ENCODE measurements at regions not wholly inside any gene's neighbourhood (a gene's known extent, or its start where the extent isn't known, plus 50 kb on each side); places are given as distances from the start of the nearest gene placed in this dataset.
"Not testable (repeated sequence)": the region's sequence is repeated elsewhere in the genome, so short reads cannot be mapped to it uniquely, and the experiment has no call there.

DNA sequence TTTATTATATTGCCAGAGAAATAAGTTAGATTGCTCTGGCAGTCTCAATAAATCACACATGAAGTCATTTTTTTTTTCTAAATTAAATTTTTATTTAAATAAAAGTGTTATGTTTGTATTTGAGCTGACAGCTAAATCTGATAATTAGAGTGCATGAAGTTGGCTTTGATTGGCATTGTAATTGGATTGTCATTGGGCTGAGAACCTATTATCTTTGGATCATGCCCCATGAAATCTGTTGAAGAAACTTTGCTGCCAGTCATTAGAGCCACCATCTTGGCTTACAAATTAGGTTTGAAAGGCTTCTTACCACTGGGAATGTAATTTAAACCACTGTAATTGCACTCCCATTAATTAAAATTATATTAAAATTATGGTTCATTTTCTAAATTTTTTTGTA is 507.9 kb upstream of the FANCL start:
- no peak overlapping the region for H3K4me3 Mint-ChIP-seq (ENCODE audit: low read depth, unreplicated experiment)

DNA sequence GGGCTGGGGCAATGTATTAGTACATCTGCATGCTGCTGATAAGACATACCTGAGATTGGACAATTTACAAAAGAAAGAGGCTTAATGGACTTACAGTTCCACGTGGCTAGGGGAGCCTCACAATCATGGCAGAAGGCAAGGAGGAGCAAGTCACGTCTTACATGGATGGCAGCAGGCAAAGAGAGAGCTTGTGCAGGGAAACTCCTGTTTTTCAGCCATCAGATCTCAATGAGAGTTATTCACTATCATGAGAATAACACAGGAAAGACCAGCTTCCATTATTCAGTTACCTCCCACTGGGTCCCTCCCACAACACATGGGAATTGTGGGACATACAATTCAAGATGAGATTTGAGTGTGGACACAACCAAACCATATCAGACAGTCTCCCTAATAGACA is 504.2 kb upstream of the FANCL start:
- H3K27ac Mint-ChIP-seq (ENCODE audit: unreplicated experiment); H3K36me3 Mint-ChIP-seq (ENCODE audit: insufficient read depth, unreplicated experiment); intact Hi-C loops (cut with micrococcal nuclease; ENCODE audit: unreplicated experiment); DNase-seq; H3K4me3 Mint-ChIP-seq (ENCODE audit: low read depth, unreplicated experiment); H3K9me3 Mint-ChIP-seq (ENCODE audit: low read depth, unreplicated experiment); H3K4me1 Mint-ChIP-seq (ENCODE audit: low read depth, unreplicated experiment); H3K27me3 Mint-ChIP-seq (ENCODE audit: unreplicated experiment); BruUV-seq (replicated peaks); CTCF ChIA-PET: not testable (repeated sequence)

More for the DNA sequence above, 507.9 kb upstream of the FANCL start:
- no peak for TF ChIP-seq CTCF (IDR thresholded peaks at IDR 0.05; ENCODE audit: unreplicated experiment)
- Mint-ChIP-seq H3K27ac (ENCODE audit: unreplicated experiment) (no peak overlapping the region), H3K36me3 (ENCODE audit: insufficient read depth, unreplicated experiment) (no peaks in the 10 kb centered on the region), H3K4me1 (ENCODE audit: low read depth, unreplicated experiment) (peaks cover 7% of the 10 kb centered on the region), H3K9me3 (ENCODE audit: low read depth, unreplicated experiment) (peaks cover 13% of the 10 kb centered on the region), H3K27me3 (ENCODE audit: unreplicated experiment) (no peaks in the 10 kb centered on the region)
- CTCF ChIA-PET, result no interaction called here
- no peak for DNase-seq
- intact Hi-C loops (cut with micrococcal nuclease; ENCODE audit: unreplicated experiment), result no loop called here
- BruUV-seq (replicated peaks), result no TSS peak

- CTCF ChIA-PET, result no interaction called here
- no peak for DNase-seq
- Mint-ChIP-seq H3K36me3 (ENCODE audit: insufficient read depth, unreplicated experiment) (no peaks in the 10 kb centered on the region), H3K9me3 (ENCODE audit: low read depth, unreplicated experiment) (peaks cover 5% of the 10 kb centered on the region), H3K27ac (ENCODE audit: unreplicated experiment) (no peak overlapping the region), H3K27me3 (ENCODE audit: unreplicated experiment) (no peaks in the 10 kb centered on the region), H3K4me1 (ENCODE audit: low read depth, unreplicated experiment) (peaks cover 7% of the 10 kb centered on the region), H3K4me3 (ENCODE audit: low read depth, unreplicated experiment) (no peak overlapping the region)
- intact Hi-C loops (cut with micrococcal nuclease; ENCODE audit: unreplicated experiment), result no loop called here
- no TSS peak for BruUV-seq (replicated peaks)
- no peak for TF ChIP-seq CTCF (IDR thresholded peaks at IDR 0.05; ENCODE audit: unreplicated experiment)
Observed at GRCh38 chr2:58740426-58740825, 499.3 kb upstream of the FANCL start.

- Mint-ChIP-seq H3K9me3 (ENCODE audit: low read depth, unreplicated experiment) (peaks cover 2% of the 10 kb centered on the region), H3K27ac (ENCODE audit: unreplicated experiment) (no peak overlapping the region), H3K4me3 (ENCODE audit: low read depth, unreplicated experiment) (no peak overlapping the region), H3K4me1 (ENCODE audit: low read depth, unreplicated experiment) (peaks cover 21% of the 10 kb centered on the region), H3K36me3 (ENCODE audit: insufficient read depth, unreplicated experiment) (no peaks in the 10 kb centered on the region), H3K27me3 (ENCODE audit: unreplicated experiment) (no peaks in the 10 kb centered on the region)
- no peak for TF ChIP-seq CTCF (IDR thresholded peaks at IDR 0.05; ENCODE audit: unreplicated experiment)
- BruUV-seq (replicated peaks), result no TSS peak
- no peak for DNase-seq
- CTCF ChIA-PET, result interaction anchor here (0.7 kb wide), 1 partner anchor 125 kb away, joined by 3 read pairs; no protein-coding TSS in a partner anchor
- intact Hi-C loops (cut with micrococcal nuclease; ENCODE audit: unreplicated experiment), result no loop called here
Observed at GRCh38 chr2:58739033-58739432, 497.9 kb upstream of the FANCL start.

DNA sequence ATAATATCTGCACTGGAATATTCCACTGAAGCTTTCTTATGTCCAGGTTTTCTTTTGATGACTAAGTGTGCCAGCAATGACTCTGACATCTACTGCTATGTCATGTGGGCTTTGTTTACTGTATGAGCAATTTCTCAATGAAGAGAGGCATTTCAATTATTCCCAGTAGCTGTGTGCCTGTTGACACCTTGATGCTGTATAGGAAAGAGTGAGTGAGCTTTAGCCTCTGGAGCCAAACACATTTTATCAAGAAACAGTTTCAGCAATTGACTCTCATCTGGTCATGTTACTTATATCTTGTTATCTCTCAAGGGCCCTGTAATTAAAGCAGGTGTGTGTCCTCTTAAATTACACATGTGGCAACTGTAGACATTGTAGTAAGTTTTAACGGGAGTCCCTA is 493.2 kb upstream of the FANCL start:
- peaks cover 2% of the 10 kb centered on the region for H3K9me3 Mint-ChIP-seq (ENCODE audit: low read depth, unreplicated experiment)
- H3K4me1 Mint-ChIP-seq (ENCODE audit: low read depth, unreplicated experiment), result peaks cover 30% of the 10 kb centered on the region
- H3K4me3 Mint-ChIP-seq (ENCODE audit: low read depth, unreplicated experiment), result no peak overlapping the region
- intact Hi-C loops (cut with micrococcal nuclease; ENCODE audit: unreplicated experiment), result no loop called here
- no TSS peak for BruUV-seq (replicated peaks)
- peak overlapping the region; percentile 3 for H3K27ac Mint-ChIP-seq (ENCODE audit: unreplicated experiment)
- no peaks in the 10 kb centered on the region for H3K27me3 Mint-ChIP-seq (ENCODE audit: unreplicated experiment)
- TF ChIP-seq CTCF (IDR thresholded peaks at IDR 0.05; ENCODE audit: unreplicated experiment), result no peak
- peak; percentile 18 for DNase-seq
- H3K36me3 Mint-ChIP-seq (ENCODE audit: insufficient read depth, unreplicated experiment), result no peaks in the 10 kb centered on the region
- CTCF ChIA-PET, result interaction anchor here (0.7 to 1.0 kb wide), 3 partner anchors 13 to 163 kb away, joined by 3 to 4 read pairs (median 4); no protein-coding TSS in a partner anchor

Data from Calu3 (cell line).